Activated naive CD4-positive, alpha-beta T cell treated with anti-CD3 and anti-CD28 coated beads for 36 hours (primary cell): ENCODE measurements at regions not wholly inside any gene's neighbourhood (a gene's known extent, or its start where the extent isn't known, plus 50 kb on each side); places are given as distances from the start of the nearest gene placed in this dataset.

ENCODE experiments used
- CTCF ChIA-PET: fragments of 350-600 bp; sonication (Branson Sonifier 250); formaldehyde crosslinking; loops from one replicate; lab custom pipeline; 2021; ENCODE audit warnings: antibody characterized with exemption; lab: Charles Lee
- DNase-seq: peaks from one replicate; pipeline ENCODE4 v3.0.0-alpha.2; 2020
- H3K27ac Mint-ChIP-seq: one replicate; pipeline ENCODE4 v1.8.0; 2021; ENCODE audit warnings: mild to moderate bottlenecking, mixed read lengths
- H3K27me3 Mint-ChIP-seq: one replicate; pipeline ENCODE4 v1.8.0; 2021; ENCODE audit warnings: low read depth, mixed read lengths
- H3K36me3 Mint-ChIP-seq: one replicate; pipeline ENCODE4 v1.8.0; 2021; ENCODE audit warnings: low read depth, mixed read lengths
- H3K4me1 Mint-ChIP-seq: one replicate; pipeline ENCODE4 v1.8.0; 2021; ENCODE audit warnings: low read depth, mixed read lengths
- H3K4me3 Mint-ChIP-seq: one replicate; pipeline ENCODE4 v1.8.0; 2021; ENCODE audit warnings: mild to moderate bottlenecking, moderate library complexity, mixed read lengths
- H3K9me3 Mint-ChIP-seq: one replicate; pipeline ENCODE4 v1.8.0; 2021; ENCODE audit warnings: mixed read lengths
- intact Hi-C: fragments of 100-400 bp; cut with micrococcal nuclease; formaldehyde crosslinking; loops from one replicate; pipeline ENCODE4 v1.15.1; 2023

DNA sequence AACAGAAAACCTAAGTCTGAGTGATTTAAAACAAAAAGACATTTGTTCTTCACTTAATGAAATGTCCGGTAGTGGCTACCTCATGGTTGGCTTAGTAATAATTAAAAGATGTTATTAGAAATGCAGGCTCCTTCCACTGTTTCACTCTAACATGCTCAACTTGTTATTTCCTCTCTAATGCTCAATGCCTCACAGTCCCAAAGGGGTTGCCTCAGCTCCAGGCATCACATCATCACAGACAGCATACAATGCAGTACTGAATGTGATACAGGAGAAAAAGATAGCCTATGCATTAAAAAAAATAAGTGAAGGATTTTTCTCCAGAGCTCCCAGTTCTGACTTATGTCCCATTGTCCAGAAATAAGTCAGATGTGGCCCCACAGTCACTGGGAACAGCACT is 1077.0 kb upstream of the TMEM132C start:
- peaks cover 8% of the 10 kb centered on the region for H3K27me3 Mint-ChIP-seq
- no peak overlapping the region for H3K4me3 Mint-ChIP-seq
- H3K4me1 Mint-ChIP-seq, result no peaks in the 10 kb centered on the region
- H3K36me3 Mint-ChIP-seq, result no peaks in the 10 kb centered on the region
- intact Hi-C loops, result no loop called here
- H3K9me3 Mint-ChIP-seq, result no peaks in the 10 kb centered on the region
- no peak for DNase-seq
- H3K27ac Mint-ChIP-seq, result no peak overlapping the region
- CTCF ChIA-PET, result no interaction called here

DNA sequence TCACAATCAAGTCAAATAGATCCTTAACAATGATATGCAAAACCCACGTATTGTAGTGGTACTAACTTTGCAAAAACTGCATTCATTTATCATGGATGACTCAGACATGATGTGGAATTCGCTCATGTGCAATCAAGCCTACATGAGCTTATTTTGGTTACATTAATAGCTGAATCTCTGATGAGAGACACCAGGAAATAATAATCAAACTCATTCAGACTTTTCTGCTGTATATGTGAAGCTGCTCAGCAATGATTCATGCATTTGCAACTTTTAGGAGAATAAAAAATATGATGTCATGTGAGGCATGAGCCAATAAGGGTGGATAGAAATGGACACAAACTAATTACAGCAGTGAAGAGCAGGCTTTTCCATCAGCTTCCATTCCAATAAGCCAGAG is 1075.8 kb upstream of the TMEM132C start:
- Mint-ChIP-seq H3K27ac (no peak overlapping the region), H3K9me3 (no peaks in the 10 kb centered on the region), H3K4me1 (no peaks in the 10 kb centered on the region), H3K4me3 (no peak overlapping the region), H3K36me3 (no peaks in the 10 kb centered on the region), H3K27me3 (peaks cover 10% of the 10 kb centered on the region)
- intact Hi-C loops, result no loop called here
- CTCF ChIA-PET, result interaction anchor here (0.6 to 0.8 kb wide), 3 partner anchors 29 to 82 kb away, joined by 3 to 7 read pairs (median 3); no protein-coding TSS in a partner anchor
- DNase-seq, result no peak

GRCh38 chr12:127192391-127192790 is 1074.6 kb upstream of the TMEM132C start:
- CTCF ChIA-PET, result interaction anchor here (0.6 kb wide), 1 partner anchor 11 kb away, joined by 5 read pairs; no protein-coding TSS in a partner anchor
- Mint-ChIP-seq H3K4me1 (no peaks in the 10 kb centered on the region), H3K9me3 (no peaks in the 10 kb centered on the region), H3K4me3 (no peak overlapping the region), H3K27ac (no peak overlapping the region), H3K27me3 (peaks cover 12% of the 10 kb centered on the region), H3K36me3 (no peaks in the 10 kb centered on the region)
- DNase-seq, result no peak
- intact Hi-C loops, result no loop called here

- intact Hi-C loops, result no loop called here
- Mint-ChIP-seq H3K4me3 (no peak overlapping the region), H3K36me3 (no peaks in the 10 kb centered on the region), H3K4me1 (no peaks in the 10 kb centered on the region), H3K27me3 (peaks cover 11% of the 10 kb centered on the region), H3K27ac (no peak overlapping the region), H3K9me3 (no peaks in the 10 kb centered on the region)
- CTCF ChIA-PET, result no interaction called here
- no peak for DNase-seq
Measured at GRCh38 chr12:127193341-127193740, 1073.6 kb upstream of the TMEM132C start.

- Mint-ChIP-seq H3K27ac (no peak overlapping the region), H3K27me3 (peaks cover 9% of the 10 kb centered on the region), H3K36me3 (no peaks in the 10 kb centered on the region), H3K9me3 (no peaks in the 10 kb centered on the region), H3K4me3 (no peak overlapping the region), H3K4me1 (no peaks in the 10 kb centered on the region)
- no peak for DNase-seq
- CTCF ChIA-PET, result no interaction called here
- intact Hi-C loops, result no loop called here
Measured at GRCh38 chr12:127194176-127194575, 1072.8 kb upstream of the TMEM132C start.

GRCh38 chr12:127205781-127206555 is 1061.0 kb upstream of the TMEM132C start:
- Mint-ChIP-seq H3K9me3 (no peaks in the 10 kb centered on the region), H3K4me1 (no peaks in the 10 kb centered on the region), H3K4me3 (no peak overlapping the region), H3K36me3 (no peaks in the 10 kb centered on the region), H3K27ac (no peak overlapping the region), H3K27me3 (peaks cover 19% of the 10 kb centered on the region)
- DNase-seq, result no peak
- intact Hi-C loops, result no loop called here
- CTCF ChIA-PET, result interaction anchor here (1.2 kb wide), 1 partner anchor 21 kb away, joined by 3 read pairs; no protein-coding TSS in a partner anchor

GRCh38 chr12:127209318-127209717 is 1057.7 kb upstream of the TMEM132C start:
- intact Hi-C loops, result no loop called here
- Mint-ChIP-seq H3K36me3 (no peaks in the 10 kb centered on the region), H3K4me3 (no peak overlapping the region), H3K27ac (no peak overlapping the region), H3K4me1 (no peaks in the 10 kb centered on the region), H3K9me3 (peaks cover 2% of the 10 kb centered on the region), H3K27me3 (peaks cover 13% of the 10 kb centered on the region)
- CTCF ChIA-PET, result no interaction called here
- DNase-seq, result no peak

- intact Hi-C loops, result no loop called here
- Mint-ChIP-seq H3K4me3 (no peak overlapping the region), H3K27ac (no peak overlapping the region), H3K4me1 (no peaks in the 10 kb centered on the region), H3K9me3 (peaks cover 2% of the 10 kb centered on the region), H3K27me3 (peaks cover 9% of the 10 kb centered on the region), H3K36me3 (no peaks in the 10 kb centered on the region)
- CTCF ChIA-PET, result interaction anchor here (0.8 kb wide), 1 partner anchor 10 kb away, joined by 3 read pairs; no protein-coding TSS in a partner anchor
- no peak for DNase-seq
Measured at GRCh38 chr12:127214186-127214585, 1052.8 kb upstream of the TMEM132C start.

DNA sequence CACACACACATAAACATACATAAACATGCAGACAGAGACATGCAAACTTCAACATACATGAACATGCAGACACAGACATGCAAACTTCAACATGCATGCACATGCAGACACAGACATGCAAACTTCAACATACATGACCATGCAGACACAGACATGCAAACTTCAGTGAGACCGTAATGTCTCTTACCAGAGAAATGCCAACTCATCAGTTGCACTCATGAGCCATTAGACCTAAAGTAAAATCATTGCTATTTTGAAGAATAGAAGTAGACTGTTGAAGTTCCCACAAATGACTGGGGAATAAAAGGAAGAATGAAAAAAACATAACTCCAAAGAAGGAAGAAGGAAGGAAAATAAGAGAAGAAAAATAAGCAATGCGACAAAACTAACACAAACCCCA is 1044.0 kb upstream of the TMEM132C start:
- Mint-ChIP-seq H3K36me3 (no peaks in the 10 kb centered on the region), H3K27ac (no peak overlapping the region), H3K4me1 (no peaks in the 10 kb centered on the region), H3K27me3 (peaks cover 18% of the 10 kb centered on the region), H3K4me3 (no peak overlapping the region), H3K9me3 (no peaks in the 10 kb centered on the region)
- intact Hi-C loops, result no loop called here
- CTCF ChIA-PET, result no interaction called here
- no peak for DNase-seq

DNA sequence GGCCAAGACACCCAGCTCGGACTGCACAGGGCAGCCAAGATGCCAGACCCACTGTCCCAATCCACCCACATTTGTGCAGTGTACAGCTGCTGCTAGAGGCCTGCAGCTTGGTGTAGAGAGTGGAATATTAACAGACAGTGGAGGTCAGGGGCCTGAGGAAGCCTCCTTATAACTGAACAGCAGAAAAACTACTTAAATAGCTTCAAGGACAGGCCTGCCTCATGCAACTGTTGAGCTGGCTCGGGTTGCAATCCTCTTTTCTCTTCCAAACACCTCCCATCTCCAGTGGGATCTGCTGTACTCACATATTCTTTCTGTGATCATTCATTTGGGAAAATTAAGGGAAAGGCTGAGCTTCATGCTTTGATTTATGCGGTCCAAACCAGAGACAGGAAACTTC is 1043.2 kb upstream of the TMEM132C start:
- Mint-ChIP-seq H3K9me3 (no peaks in the 10 kb centered on the region), H3K4me3 (no peak overlapping the region), H3K27ac (no peak overlapping the region), H3K27me3 (peaks cover 19% of the 10 kb centered on the region), H3K4me1 (no peaks in the 10 kb centered on the region), H3K36me3 (no peaks in the 10 kb centered on the region)
- DNase-seq, result no peak
- CTCF ChIA-PET, result no interaction called here
- intact Hi-C loops, result no loop called here

DNA sequence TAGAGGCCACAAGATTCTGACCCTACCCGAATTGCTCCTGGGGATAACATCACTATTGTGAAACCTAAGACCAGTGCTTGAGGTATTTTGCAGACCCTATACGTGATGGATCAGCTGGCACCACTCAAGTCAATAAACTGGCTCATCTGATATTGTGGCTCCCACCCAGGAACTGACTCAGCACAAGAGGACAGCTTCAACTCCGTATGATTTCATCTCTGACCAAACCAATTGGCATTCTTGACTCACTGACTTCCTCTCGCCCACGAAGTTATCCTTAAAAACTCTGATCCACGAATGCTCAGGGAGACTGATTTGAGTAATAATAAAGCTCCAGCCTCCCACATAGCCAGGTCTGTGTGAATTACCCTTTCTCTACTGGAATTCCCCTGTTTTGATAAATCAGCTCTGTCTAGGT is 1036.1 kb upstream of the TMEM132C start:
- Mint-ChIP-seq H3K4me3 (no peak overlapping the region), H3K36me3 (no peaks in the 10 kb centered on the region), H3K27me3 (peaks cover 11% of the 10 kb centered on the region), H3K4me1 (no peaks in the 10 kb centered on the region), H3K9me3 (no peaks in the 10 kb centered on the region), H3K27ac (no peak overlapping the region)
- no peak for DNase-seq
- intact Hi-C loops, result no loop called here
- CTCF ChIA-PET, result no interaction called here

GRCh38 chr12:127231371-127231770 is 1035.6 kb upstream of the TMEM132C start:
- no peak for DNase-seq
- H3K36me3 Mint-ChIP-seq, result no peaks in the 10 kb centered on the region
- no peaks in the 10 kb centered on the region for H3K4me1 Mint-ChIP-seq
- H3K27ac Mint-ChIP-seq, result no peak overlapping the region
- no peak overlapping the region for H3K4me3 Mint-ChIP-seq
- CTCF ChIA-PET, result no interaction called here
- H3K9me3 Mint-ChIP-seq, result no peaks in the 10 kb centered on the region
- intact Hi-C loops, result no loop called here
- H3K27me3 Mint-ChIP-seq, result peaks cover 11% of the 10 kb centered on the region

GRCh38 chr12:127233016-127233415 is 1034.0 kb upstream of the TMEM132C start:
- Mint-ChIP-seq H3K4me1 (no peaks in the 10 kb centered on the region), H3K36me3 (no peaks in the 10 kb centered on the region), H3K27me3 (peaks cover 5% of the 10 kb centered on the region), H3K27ac (no peak overlapping the region), H3K4me3 (no peak overlapping the region), H3K9me3 (no peaks in the 10 kb centered on the region)
- CTCF ChIA-PET, result interaction anchor here (0.6 kb wide), 1 partner anchor 1463 kb away, joined by 4 read pairs; no protein-coding TSS in a partner anchor
- DNase-seq, result no peak
- intact Hi-C loops, result no loop called here
